Muscle of leg (tissue), 3 donors: ENCODE measurements at regions not wholly inside any gene's neighbourhood (a gene's known extent, or its start where the extent isn't known, plus 50 kb on each side); places are given as distances from the start of the nearest gene placed in this dataset.
"Not testable (repeated sequence)": the region's sequence is repeated elsewhere in the genome, so short reads cannot be mapped to it uniquely, and the experiment has no call there.

Source experiments
- DNase-seq: peaks from one replicate; pipeline ENCODE4 v3.0.0; 2013
- H3K27ac ChIP-seq: one replicate; pipeline ENCODE4 v1.5.1; 2013; ENCODE audit warnings: mild to moderate bottlenecking, low read length, control low read depth
- H3K27me3 ChIP-seq: one replicate; pipeline ENCODE4 v1.6.1; 2013; ENCODE audit warnings: low read length; ENCODE audit not compliant: control insufficient read depth, insufficient read depth
- H3K36me3 ChIP-seq: one replicate; pipeline ENCODE4 v1.6.1; 2013; ENCODE audit warnings: low read length; ENCODE audit not compliant: control insufficient read depth, insufficient read depth
- H3K4me1 ChIP-seq: one replicate; pipeline ENCODE4 v1.6.1; 2013; ENCODE audit warnings: low read length; ENCODE audit not compliant: control insufficient read depth, insufficient read depth
- H3K4me3 ChIP-seq: one replicate; pipeline ENCODE4 v1.5.1; 2013; ENCODE audit warnings: low read length, control low read depth
- H3K9me3 ChIP-seq: replicated peaks from 2 replicates; pipeline ENCODE4 v1.6.1; 2013; ENCODE audit warnings: low read depth, low read length; ENCODE audit not compliant: control insufficient read depth
- WGBS: methylation state at CpG from one replicate; pipeline ENCODE4 v1.1.5; 2013; ENCODE audit warnings: missing lambda C conversion rate; ENCODE audit not compliant: insufficient coverage; 5-methylcytosine and 5-hydroxymethylcytosine counted together

GRCh38 chr9:135192686-135193085, 105.2 kb downstream of the OLFM1 start:
- Histone ChIP-seq H3K9me3 (no peaks in the 10 kb centered on the region), H3K36me3 (no peaks in the 10 kb centered on the region), H3K4me3 (no peak overlapping the region), H3K4me1 (no peaks in the 10 kb centered on the region), H3K27me3 (peaks cover 59% of the 10 kb centered on the region), H3K27ac (no peak overlapping the region)
- DNase-seq: no peak
- 63% methylated on average over 18 of the region's 18 CpGs for WGBS

GRCh38 chr9:135195975-135196374, 108.5 kb downstream of the OLFM1 start:
- H3K4me3 ChIP-seq, H3K9me3 ChIP-seq, DNase-seq, H3K27ac ChIP-seq, H3K36me3 ChIP-seq, H3K4me1 ChIP-seq: not testable (repeated sequence)
- 72% methylated on average over 5 of the region's 7 CpGs for WGBS
- peaks cover 67% of the 10 kb centered on the region for H3K27me3 ChIP-seq

GRCh38 chr9:135196474-135196873, 109.0 kb downstream of the OLFM1 start:
- Histone ChIP-seq H3K27me3 (peaks cover 65% of the 10 kb centered on the region), H3K27ac (no peak overlapping the region), H3K4me1 (no peaks in the 10 kb centered on the region), H3K36me3 (no peaks in the 10 kb centered on the region), H3K4me3 (no peak overlapping the region), H3K9me3 (no peaks in the 10 kb centered on the region)
- 56% methylated on average over 1 of the region's 1 CpG for WGBS
- no peak for DNase-seq

- Histone ChIP-seq H3K4me3 (no peak overlapping the region), H3K4me1 (no peaks in the 10 kb centered on the region), H3K27ac (no peak overlapping the region), H3K9me3 (no peaks in the 10 kb centered on the region), H3K27me3 (peaks cover 59% of the 10 kb centered on the region), H3K36me3 (no peaks in the 10 kb centered on the region)
- DNase-seq: no peak
- 29% methylated on average over 13 of the region's 15 CpGs for WGBS
Observed at GRCh38 chr9:135198144-135198543, 110.7 kb downstream of the OLFM1 start.

- WGBS: 29% methylated on average over 9 of the region's 16 CpGs
- Histone ChIP-seq H3K36me3 (no peaks in the 10 kb centered on the region), H3K27ac (no peak overlapping the region), H3K27me3 (peaks cover 54% of the 10 kb centered on the region), H3K9me3 (no peaks in the 10 kb centered on the region), H3K4me1 (no peaks in the 10 kb centered on the region), H3K4me3 (no peak overlapping the region)
- DNase-seq: no peak
Observed at GRCh38 chr9:135198586-135199285, 111.3 kb downstream of the OLFM1 start.

GRCh38 chr9:135199489-135199888, 112.0 kb downstream of the OLFM1 start:
- Histone ChIP-seq H3K9me3 (no peaks in the 10 kb centered on the region), H3K4me3 (no peak overlapping the region), H3K27me3 (peaks cover 53% of the 10 kb centered on the region), H3K4me1 (no peaks in the 10 kb centered on the region), H3K36me3 (no peaks in the 10 kb centered on the region), H3K27ac (no peak overlapping the region)
- DNase-seq: no peak
- WGBS: 78% methylated on average over 4 of the region's 5 CpGs

GRCh38 chr9:135201711-135202110, 114.2 kb downstream of the OLFM1 start:
- Histone ChIP-seq H3K36me3 (no peaks in the 10 kb centered on the region), H3K27me3 (peaks cover 39% of the 10 kb centered on the region), H3K4me3 (no peak overlapping the region), H3K4me1 (no peaks in the 10 kb centered on the region), H3K27ac (no peak overlapping the region), H3K9me3 (no peaks in the 10 kb centered on the region)
- DNase-seq: no peak
- 86% methylated on average over 9 of the region's 9 CpGs for WGBS

GRCh38 chr9:135204177-135204576, 116.7 kb downstream of the OLFM1 start:
- Histone ChIP-seq H3K36me3 (no peaks in the 10 kb centered on the region), H3K9me3 (no peaks in the 10 kb centered on the region), H3K4me3 (no peak overlapping the region), H3K27me3 (peaks cover 16% of the 10 kb centered on the region), H3K4me1 (no peaks in the 10 kb centered on the region), H3K27ac (no peak overlapping the region)
- no peak for DNase-seq
- WGBS: 83% methylated on average over 8 of the region's 8 CpGs

- Histone ChIP-seq H3K4me1 (peaks cover 8% of the 10 kb centered on the region), H3K4me3 (no peak overlapping the region), H3K27ac (no peak overlapping the region), H3K27me3 (peaks cover 10% of the 10 kb centered on the region), H3K36me3 (no peaks in the 10 kb centered on the region), H3K9me3 (peaks cover 11% of the 10 kb centered on the region)
- 73% methylated on average over 5 of the region's 7 CpGs for WGBS
- DNase-seq: no peak
Observed at GRCh38 chr9:135209136-135209535, 121.7 kb downstream of the OLFM1 start.

GRCh38 chr9:135209852-135210251, 122.4 kb downstream of the OLFM1 start:
- Histone ChIP-seq H3K27me3 (peaks cover 10% of the 10 kb centered on the region), H3K4me3 (no peak overlapping the region), H3K9me3 (peaks cover 11% of the 10 kb centered on the region), H3K27ac (no peak overlapping the region), H3K36me3 (no peaks in the 10 kb centered on the region), H3K4me1 (peaks cover 12% of the 10 kb centered on the region)
- DNase-seq: no peak
- WGBS: no CpG with 5 or more reads among the region's 2 CpGs
